GM12878 (cell line): ENCODE measurements at regions not wholly inside any gene's neighbourhood (a gene's known extent, or its start where the extent isn't known, plus 50 kb on each side); places are given as distances from the start of the nearest gene placed in this dataset.

Experiments used
- ATAC-seq: fragments of 200-7000 bp; cut with Tn5 transposase; 3 replicates; pipeline ENCODE4 v1.9.1; 2020; ENCODE audit warnings: mild to moderate bottlenecking, moderate library complexity
- BruUV-seq: library from RNA; stranded (reverse); fragments of 400-500 nt; replicated peaks from 2 replicates; lab custom pipeline; 2021; lab: Mats Ljungman, UMichigan
- CTCF ChIA-PET: fragments of 300-600 bp; sonication (Branson Sonifier 250); formaldehyde crosslinking; extraction: SDS; loops from one replicate; lab custom pipeline; 2021; ENCODE audit warnings: inconsistent platforms; lab: Yijun Ruan, JAX
- POLR2A ChIA-PET: fragments of 350-600 bp; formaldehyde crosslinking; extraction: SDS; loops from one replicate; lab custom pipeline; 2021; ENCODE audit warnings: inconsistent platforms; lab: Charles Lee
- RAD21 ChIA-PET: fragments of 300-600 bp; sonication (Branson Sonifier 250); formaldehyde crosslinking; loops from one replicate; lab custom pipeline; 2023; ENCODE audit warnings: antibody characterized with exemption; ENCODE audit not compliant: unreplicated experiment; lab: Charles Lee
- SMC1A ChIA-PET: fragments of 300-600 bp; sonication (Branson Sonifier 250); formaldehyde crosslinking; loops from one replicate; lab custom pipeline; 2023; ENCODE audit not compliant: unreplicated experiment, uncharacterized antibody; lab: Charles Lee
- DNase-seq: peaks from one replicate; pipeline ENCODE4 v3.0.0-alpha.2; 2011; ENCODE audit warnings: low read depth, low spot score
- FAIRE-seq: peaks from 3 replicates; lab custom pipeline; 2011; peaks lifted over from hg19 to GRCh38; lab: Jason Lieb, UNC
- H2AFZ ChIP-seq: 2 replicates; pipeline ENCODE4 v1.6.0; 2011; ENCODE audit warnings: low read depth, low read length, control low read depth; ENCODE audit not compliant: control insufficient read depth
- H3K27ac ChIP-seq: 2 replicates; pipeline ENCODE4 v1.5.1; 2011; ENCODE audit warnings: control low read depth; ENCODE audit not compliant: control insufficient read depth, insufficient read depth
- H3K27me3 ChIP-seq, 2 experiments: replicated peaks in 1 of 2; 2 replicates each; pipeline versions ENCODE4 v1.6.0 to v1.6.1; 2011; ENCODE audit warnings: low read length in 1 of 2; ENCODE audit not compliant: control insufficient read depth in 2 of 2, insufficient read depth in 2 of 2
- H3K36me3 ChIP-seq, 2 experiments: 2 replicates each; pipeline ENCODE4 v1.5.1; 2011; ENCODE audit warnings: low read length in 1 of 2; ENCODE audit not compliant: control insufficient read depth in 2 of 2, insufficient read depth in 2 of 2
- H3K4me1 ChIP-seq: 2 replicates; pipeline ENCODE4 v1.6.1; 2011; ENCODE audit warnings: mild to moderate bottlenecking, low read length, moderate library complexity, mixed read lengths; ENCODE audit not compliant: control insufficient read depth, insufficient read depth
- H3K4me2 ChIP-seq: 2 replicates; pipeline ENCODE4 v1.6.0; 2011; ENCODE audit warnings: control low read depth; ENCODE audit not compliant: control insufficient read depth, insufficient read depth
- H3K4me3 ChIP-seq: fragments of 200-600 bp; sonication (generic); 2 replicates; pipeline ENCODE4 v1.5.1; 2016
- H3K79me2 ChIP-seq: 2 replicates; pipeline ENCODE4 v1.6.0; 2011; ENCODE audit warnings: low read length; ENCODE audit not compliant: control insufficient read depth, insufficient read depth
- H3K9ac ChIP-seq: 2 replicates; pipeline ENCODE4 v1.8.0; 2011; ENCODE audit warnings: low read length, control low read depth, mixed read lengths; ENCODE audit not compliant: control insufficient read depth, insufficient read depth
- H3K9me3 ChIP-seq: replicated peaks from 3 replicates; pipeline ENCODE4 v1.5.1; 2011; ENCODE audit warnings: mild to moderate bottlenecking, low read length; ENCODE audit not compliant: control insufficient read depth, insufficient read depth
- H4K20me1 ChIP-seq: 2 replicates; pipeline ENCODE4 v1.6.0; 2011; ENCODE audit not compliant: control insufficient read depth, insufficient read depth
- BACH1 ChIP-seq: fragments of 450-650 bp; IDR thresholded peaks from 2 replicates; pipeline ENCODE4 v1.6.1; 2017; ENCODE audit warnings: mild to moderate bottlenecking, borderline replicate concordance
- BCL11A ChIP-seq: IDR thresholded peaks from 2 replicates; pipeline ENCODE4 v1.6.1; 2011; ENCODE audit warnings: low read depth, low read length
- CBX5 ChIP-seq: sonication (generic); IDR thresholded peaks from 2 replicates; pipeline ENCODE4 v1.6.1; 2016; ENCODE audit warnings: low read depth, moderate library complexity, mild to moderate bottlenecking, inconsistent platforms
- CUX1 ChIP-seq: IDR thresholded peaks from 2 replicates; pipeline ENCODE4 v1.6.1; 2012; ENCODE audit warnings: improper control_type of control experiment, low read depth, low read length; ENCODE audit not compliant: insufficient replicate concordance
- HDAC2 ChIP-seq: fragments of 200-600 bp; sonication (generic); IDR thresholded peaks from 2 replicates; pipeline ENCODE4 v1.6.1; 2017
- HDGF ChIP-seq: fragments of 450-650 bp; IDR thresholded peaks from 2 replicates; pipeline ENCODE4 v1.6.1; 2016; ENCODE audit warnings: antibody characterized with exemption
- MYB ChIP-seq: fragments of 150-350 bp; IDR thresholded peaks from 2 replicates; pipeline ENCODE4 v1.6.1; 2014; ENCODE audit warnings: mild to moderate bottlenecking, low read depth, low read length, borderline replicate concordance
- NBN ChIP-seq: fragments of 450-650 bp; IDR thresholded peaks from 2 replicates; pipeline ENCODE4 v1.6.1; 2016
- PAX8 ChIP-seq: fragments of 450-650 bp; IDR thresholded peaks from 2 replicates; pipeline ENCODE4 v1.6.1; 2017; ENCODE audit warnings: mild to moderate bottlenecking, moderate library complexity
- SUZ12 ChIP-seq: fragments of 200-600 bp; sonication (generic); IDR thresholded peaks from one replicate; pipeline ENCODE4 v1.6.1; 2018; ENCODE audit warnings: antibody characterized with exemption, mild to moderate bottlenecking; ENCODE audit not compliant: unreplicated experiment
- YY1 ChIP-seq: IDR thresholded peaks from 2 replicates; pipeline ENCODE4 v1.6.1; 2011; ENCODE audit warnings: low read depth, mild to moderate bottlenecking, low read length
- ZNF274 ChIP-seq: IDR thresholded peaks from one replicate; pipeline ENCODE4 v1.8.0; 2011; ENCODE audit not compliant: insufficient read length, insufficient read depth
- WGBS: methylation state at CpG from one replicate; pipeline ENCODE4 v1.1.6; 2016; ENCODE audit warnings: low lambda C conversion rate; ENCODE audit not compliant: insufficient replicate concordance, insufficient coverage; ENCODE audit errors: missing lambda C conversion rate; 5-methylcytosine and 5-hydroxymethylcytosine counted together
- in situ Hi-C: fragments of 300-500 bp; cut with MboI; formaldehyde crosslinking; loops from 9 replicates; pipeline ENCODE4 v1.14.3; 2018; ENCODE audit warnings: mixed read lengths
- intact Hi-C: fragments of 100-400 bp; cut with micrococcal nuclease; formaldehyde crosslinking; loops from one replicate; pipeline ENCODE4 v1.14.2; 2022; ENCODE audit not compliant: unreplicated experiment

- H3K36me3 ChIP-seq: 0 out of 4 replicates have a peak, but pooled peaks cover 0 to 3% of the 10 kb centered on the region in 2 experiments
- no peak overlapping the region for H3K27ac ChIP-seq
- no peak for TF ChIP-seq MYB
- TF ChIP-seq CBX5: no peak
- TF ChIP-seq PAX8: no peak
- TF ChIP-seq BCL11A: no peak
- no peak for TF ChIP-seq ZNF274
- no peak for TF ChIP-seq NBN
- no peak for TF ChIP-seq SUZ12
- TF ChIP-seq YY1: no peak
- TF ChIP-seq HDGF: no peak
- TF ChIP-seq, all 136 proteins: peak for 0
- no peak for FAIRE-seq
- ChIA-PET CTCF (no interaction called here), POLR2A (no interaction called here), RAD21 (no interaction called here), SMC1A (no interaction called here)
- DNase-seq: no peak
- H4K20me1 ChIP-seq: no peaks in the 10 kb centered on the region
- no TSS peak for BruUV-seq
- no peaks in the 10 kb centered on the region for H3K9me3 ChIP-seq
- no peaks in the 10 kb centered on the region for H3K79me2 ChIP-seq
- H3K4me1 ChIP-seq: no peaks in the 10 kb centered on the region
- in situ Hi-C loops: no loop called here
- no peak overlapping the region for H3K4me2 ChIP-seq
- no peaks in the 10 kb centered on the region for H3K27me3 ChIP-seq
- ATAC-seq: no peak
- 100% methylated on average over 2 of the region's 2 CpGs for WGBS
- no peak overlapping the region for H3K4me3 ChIP-seq
- intact Hi-C loops: no loop called here
- H3K9ac ChIP-seq: no peak overlapping the region
- no peak overlapping the region for H2AFZ ChIP-seq
Measured at GRCh38 chr6:144786825-144787224, 501.7 kb downstream of the UTRN start.

- H4K20me1 ChIP-seq: no peaks in the 10 kb centered on the region
- H3K79me2 ChIP-seq: no peaks in the 10 kb centered on the region
- in situ Hi-C loops: no loop called here
- BruUV-seq: no TSS peak
- H3K9ac ChIP-seq: no peak overlapping the region
- WGBS: 89% methylated on average over 4 of the region's 4 CpGs
- intact Hi-C loops: no loop called here
- ATAC-seq: no peak
- H3K4me1 ChIP-seq: no peaks in the 10 kb centered on the region
- RAD21 ChIA-PET: no interaction called here
- no peak for FAIRE-seq
- no peak overlapping the region for H3K4me3 ChIP-seq
- CTCF ChIA-PET: no interaction called here
- H3K27me3 ChIP-seq: no peaks in the 10 kb centered on the region
- SMC1A ChIA-PET: interaction anchor here (1.6 kb wide), 1 partner anchor 9 kb away, joined by 3 read pairs; no protein-coding TSS in a partner anchor
- peaks cover 1 to 8% of the 10 kb centered on the region in 2 experiments; a peak in 3 of 4 replicates for H3K36me3 ChIP-seq
- no peak overlapping the region for H2AFZ ChIP-seq
- DNase-seq: no peak
- H3K27ac ChIP-seq: no peak overlapping the region
- TF ChIP-seq CUX1 (no peak), BACH1 (no peak), HDAC2 (no peak)
- no peak overlapping the region for H3K4me2 ChIP-seq
- H3K9me3 ChIP-seq: no peaks in the 10 kb centered on the region; the same call in 2 of the 3 replicates
- POLR2A ChIA-PET: no interaction called here
Measured at GRCh38 chr6:144793744-144794143, 508.6 kb downstream of the UTRN start.
